Endothelial cell of umbilical vein (primary cell): ENCODE measurements at regions not wholly inside any gene's neighbourhood (a gene's known extent, or its start where the extent isn't known, plus 50 kb on each side); places are given as distances from the start of the nearest gene placed in this dataset.

Experiments
- BruUV-seq: library from RNA; stranded (reverse); fragments of 400-500 nt; replicated peaks from 2 replicates; lab custom pipeline; 2021; lab: Mats Ljungman, UMichigan
- CTCF ChIA-PET: fragments of 300-600, 350-600 bp; sonication (Branson Sonifier 250); formaldehyde crosslinking; loops from one replicate; lab custom pipeline; 2021; ENCODE audit warnings: antibody characterized with exemption, inconsistent platforms; lab: Charles Lee
- POLR2A ChIA-PET: fragments of 300-600, 350-600 bp; sonication (Branson Sonifier 250); formaldehyde crosslinking; loops from one replicate; lab custom pipeline; 2021; ENCODE audit warnings: antibody characterized with exemption, inconsistent platforms; lab: Charles Lee
- DNase-seq: peaks from one replicate; pipeline ENCODE4 v3.0.0-alpha.2; 2011; ENCODE audit warnings: low read depth, low spot score
- FAIRE-seq: peaks from 2 replicates; lab custom pipeline; 2011; peaks lifted over from hg19 to GRCh38; lab: Jason Lieb, UNC
- H2AFZ ChIP-seq: 2 replicates; pipeline ENCODE4 v1.6.0; 2012; ENCODE audit warnings: low read depth, low read length, control low read depth, inconsistent platforms
- H3K27ac ChIP-seq: 2 replicates; pipeline ENCODE4 v1.5.1; 2011; ENCODE audit warnings: low read depth, mild to moderate bottlenecking, control low read depth, low read length, moderate library complexity; ENCODE audit not compliant: insufficient read depth
- H3K27me3 ChIP-seq, 2 experiments: 2 replicates each; pipeline versions ENCODE4 v1.6.0 to v1.6.1; 2011; ENCODE audit warnings: low read length in 2 of 2, mixed read lengths in 1 of 2; ENCODE audit not compliant: control insufficient read depth in 2 of 2, insufficient read depth in 2 of 2
- H3K36me3 ChIP-seq, 2 experiments: 2 replicates in 1 of 2; 3 replicates in 1 of 2; pipeline ENCODE4 v1.5.1; 2011; ENCODE audit warnings: low read length in 2 of 2, mild to moderate bottlenecking in 1 of 2, moderate library complexity in 1 of 2; ENCODE audit not compliant: control insufficient read depth in 2 of 2, insufficient read depth in 2 of 2; ENCODE audit errors: extremely low read depth in 1 of 2
- H3K4me1 ChIP-seq: 3 replicates; pipeline ENCODE4 v1.5.1; 2011; ENCODE audit warnings: mild to moderate bottlenecking, low read length; ENCODE audit not compliant: control insufficient read depth, insufficient read depth; ENCODE audit errors: extremely low read depth
- H3K4me2 ChIP-seq: 2 replicates; pipeline ENCODE4 v1.6.1; 2011; ENCODE audit warnings: low read length, control low read depth, mixed read lengths; ENCODE audit not compliant: insufficient read depth
- H3K4me3 ChIP-seq, 3 experiments: fragments of 200-600 bp in 1 of 3; sonication (generic), shearing (Covaris generic) in 1 of 3; replicated peaks in 1 of 3; 2 replicates each; pipeline ENCODE4 v1.5.1; 2011 to 2016; ENCODE audit warnings: control low read depth in 3 of 3, low read length in 3 of 3, mild to moderate bottlenecking in 2 of 3, inconsistent platforms in 1 of 3, low read depth in 1 of 3, moderate library complexity in 1 of 3; ENCODE audit not compliant: insufficient read depth in 1 of 3
- H3K79me2 ChIP-seq: 2 replicates; pipeline ENCODE4 v1.6.0; 2012; ENCODE audit warnings: low read length, inconsistent platforms; ENCODE audit not compliant: control insufficient read depth, insufficient read depth
- H3K9ac ChIP-seq: replicated peaks from 2 replicates; pipeline ENCODE3; 2011; ENCODE audit warnings: low read length, control low read depth; ENCODE audit not compliant: insufficient read depth; ENCODE audit errors: extremely low read depth
- H3K9me1 ChIP-seq: replicated peaks from 3 replicates; pipeline ENCODE4 v1.6.0; 2011; ENCODE audit warnings: mild to moderate bottlenecking, low read length; ENCODE audit not compliant: control insufficient read depth, insufficient read depth; ENCODE audit errors: extremely low read depth
- H3K9me3 ChIP-seq: replicated peaks from 2 replicates; pipeline ENCODE4 v1.5.1; 2012; ENCODE audit warnings: low read length, inconsistent platforms; ENCODE audit not compliant: control insufficient read depth, insufficient read depth
- H4K20me1 ChIP-seq: replicated peaks from 2 replicates; pipeline ENCODE3; 2011; ENCODE audit warnings: mild to moderate bottlenecking, low read length; ENCODE audit not compliant: control insufficient read depth, insufficient read depth; ENCODE audit errors: extremely low read depth
- CTCF ChIP-seq, 2 donors: IDR thresholded peaks; 1 replicate in 1 of 2; 2 replicates in 1 of 2; pipeline ENCODE4 v1.5.1; 2011; ENCODE audit warnings: low read length in 2 of 2, mild to moderate bottlenecking in 2 of 2, moderate library complexity in 2 of 2, control low read depth in 1 of 2, inconsistent platforms in 1 of 2, low read depth in 1 of 2; ENCODE audit not compliant: insufficient read depth in 1 of 2; ENCODE audit errors: extremely low read depth in 1 of 2
- EZH2 ChIP-seq: IDR thresholded peaks from 2 replicates; pipeline ENCODE4 v1.6.1; 2012; ENCODE audit warnings: borderline replicate concordance, low read depth, mild to moderate bottlenecking, moderate library complexity, low read length, inconsistent platforms; ENCODE audit not compliant: severe bottlenecking
- FOS ChIP-seq: IDR thresholded peaks from 2 replicates; pipeline ENCODE4 v1.6.1; 2011; ENCODE audit warnings: mild to moderate bottlenecking, low read length, moderate library complexity, borderline replicate concordance; ENCODE audit not compliant: insufficient read depth
- GATA2 ChIP-seq: IDR thresholded peaks from 2 replicates; pipeline ENCODE4 v1.7.0; 2011; ENCODE audit warnings: low read depth, mild to moderate bottlenecking, moderate library complexity, mixed read lengths, low read length; ENCODE audit not compliant: insufficient read length, insufficient read depth
- JUN ChIP-seq: IDR thresholded peaks from 2 replicates; pipeline ENCODE4 v1.6.1; 2011; ENCODE audit warnings: borderline replicate concordance, low read depth; ENCODE audit not compliant: insufficient read length, insufficient read depth
- MAX ChIP-seq: IDR thresholded peaks from 2 replicates; pipeline ENCODE4 v1.6.1; 2011; ENCODE audit not compliant: insufficient read depth, insufficient read length
- MYC ChIP-seq: IDR thresholded peaks from one replicate; pipeline ENCODE4 v1.6.1; 2011; ENCODE audit warnings: mild to moderate bottlenecking, low read depth, low read length
- POLR2A ChIP-seq: IDR thresholded peaks from 2 replicates; pipeline ENCODE4 v1.6.1; 2012; ENCODE audit warnings: low read depth, mild to moderate bottlenecking, control low read depth, low read length
- POLR2AphosphoS5 ChIP-seq: IDR thresholded peaks from 2 replicates; pipeline ENCODE4 v1.6.1; 2012; ENCODE audit warnings: low read depth, mild to moderate bottlenecking, control low read depth, low read length, moderate library complexity; ENCODE audit not compliant: insufficient read depth
- dilution Hi-C: fragments of 300-500 bp; cut with MboI; formaldehyde crosslinking; loops from one replicate; pipeline ENCODE4 v1.15.0; 2019; ENCODE audit warnings: low sequenced_read_pairs; ENCODE audit not compliant: extremely low pct_ligation_motif_present
- intact Hi-C: fragments of 100-400 bp; cut with micrococcal nuclease; formaldehyde crosslinking; loops from one replicate; pipeline ENCODE4 v1.10.0; 2022

- H3K4me3 ChIP-seq: no peak overlapping the region
- no peaks in the 10 kb centered on the region for H3K4me1 ChIP-seq
- dilution Hi-C loops: no loop called here
- no TSS peak for BruUV-seq
- ChIA-PET CTCF (interaction anchor here (2.4 kb wide), 1 partner anchor 495 kb away, joined by 5 read pairs; no protein-coding TSS in a partner anchor), POLR2A (no interaction called here)
- H3K9ac ChIP-seq: no peak overlapping the region
- no peaks in the 10 kb centered on the region for H3K79me2 ChIP-seq
- no peak overlapping the region for H3K27ac ChIP-seq
- intact Hi-C loops: no loop called here
- H3K27me3 ChIP-seq: peaks cover 0 to 10% of the 10 kb centered on the region in 2 experiments
- no peak overlapping the region for H2AFZ ChIP-seq
- H4K20me1 ChIP-seq: no peaks in the 10 kb centered on the region
- no peaks in the 10 kb centered on the region for H3K9me3 ChIP-seq
- H3K9me1 ChIP-seq: no peaks in the 10 kb centered on the region
- FAIRE-seq (no peak), DNase-seq (no peak)
- TF ChIP-seq MAX: no peak
- TF ChIP-seq GATA2: no peak
- TF ChIP-seq POLR2A: no peak
- no peak for TF ChIP-seq POLR2AphosphoS5
- no peak for TF ChIP-seq MYC
- no peak for TF ChIP-seq CTCF (IDR thresholded peaks at IDR 0.05; ENCODE audit: extremely low read depth in 1 of 2, insufficient read depth in 1 of 2, low read depth in 1 of 2, low read length in 2 of 2)
- TF ChIP-seq FOS: no peak
- no peak for TF ChIP-seq EZH2
- TF ChIP-seq JUN: no peak
- no peaks in the 10 kb centered on the region for H3K36me3 ChIP-seq
- no peak overlapping the region for H3K4me2 ChIP-seq
Measured at GRCh38 chr10:78542521-78542920, 508.9 kb downstream of the RPS24 start.
